Aorta (tissue), 5 donors: ENCODE measurements at regions not wholly inside any gene's neighbourhood (a gene's known extent, or its start where the extent isn't known, plus 50 kb on each side); places are given as distances from the start of the nearest gene placed in this dataset.

Experiments used
- ATAC-seq: fragments of 200-7000 bp; cut with Tn5 transposase; one replicate; pipeline ENCODE4 v1.9.1; 2022; ENCODE audit warnings: moderate library complexity; ENCODE audit not compliant: low FRiP score
- DNase-seq, 2 donors: peaks; one replicate each; pipeline ENCODE4 v3.0.0-alpha.2; 2020
- H3K27ac ChIP-seq, 2 donors: one replicate each; pipeline ENCODE4 v1.5.1; 2013; ENCODE audit warnings: low read length in 2 of 2, mild to moderate bottlenecking in 2 of 2, moderate library complexity in 2 of 2, control low read depth in 1 of 2, inconsistent platforms in 1 of 2, low read depth in 1 of 2
- H3K27me3 ChIP-seq, 2 donors: one replicate each; pipeline ENCODE4 v1.6.1; 2013; ENCODE audit warnings: control low read depth in 1 of 2, low read length in 1 of 2, mild to moderate bottlenecking in 1 of 2, moderate library complexity in 1 of 2; ENCODE audit not compliant: insufficient read depth in 2 of 2, control insufficient read depth in 1 of 2
- H3K36me3 ChIP-seq, 2 donors: one replicate each; pipeline ENCODE4 v1.6.1; 2013; ENCODE audit warnings: control low read depth in 1 of 2, low read length in 1 of 2, mild to moderate bottlenecking in 1 of 2; ENCODE audit not compliant: insufficient read depth in 2 of 2, control insufficient read depth in 1 of 2
- H3K4me1 ChIP-seq, 2 donors: one replicate each; pipeline ENCODE4 v1.6.1; 2013; ENCODE audit warnings: low read length in 2 of 2, control low read depth in 1 of 2, mild to moderate bottlenecking in 1 of 2, moderate library complexity in 1 of 2; ENCODE audit not compliant: insufficient read depth in 2 of 2, control insufficient read depth in 1 of 2
- H3K4me3 ChIP-seq, 2 donors: one replicate each; pipeline ENCODE4 v1.5.1; 2013; ENCODE audit warnings: low read length in 2 of 2, control low read depth in 1 of 2, mild to moderate bottlenecking in 1 of 2
- H3K9me3 ChIP-seq: one replicate; pipeline ENCODE4 v1.6.1; 2013; ENCODE audit warnings: mild to moderate bottlenecking, low read length; ENCODE audit not compliant: control insufficient read depth
- WGBS, 2 donors: extraction: QIAGEN DNeasy Blood & Tissue Kit; methylation state at CpG; one replicate each; pipeline ENCODE4 v1.1.7; 2013; 5-methylcytosine and 5-hydroxymethylcytosine counted together
- intact Hi-C, 2 donors: fragments of 100-400 bp; cut with DNase I; formaldehyde crosslinking; loops; one replicate each; pipeline versions ENCODE4 v1.14.2 to v1.15.0; 2022
- donor health status: healthy with polysubstance abuse.
- donor health status: Bipolar disorder and iron deficiency.
- donor health status: DM: no; HTN: no; CAD: no.
- donor health status: DM: no; HTN: no; CAD: no.
- donor health status: DM: yes; HTN: yes; CAD: no.

DNA sequence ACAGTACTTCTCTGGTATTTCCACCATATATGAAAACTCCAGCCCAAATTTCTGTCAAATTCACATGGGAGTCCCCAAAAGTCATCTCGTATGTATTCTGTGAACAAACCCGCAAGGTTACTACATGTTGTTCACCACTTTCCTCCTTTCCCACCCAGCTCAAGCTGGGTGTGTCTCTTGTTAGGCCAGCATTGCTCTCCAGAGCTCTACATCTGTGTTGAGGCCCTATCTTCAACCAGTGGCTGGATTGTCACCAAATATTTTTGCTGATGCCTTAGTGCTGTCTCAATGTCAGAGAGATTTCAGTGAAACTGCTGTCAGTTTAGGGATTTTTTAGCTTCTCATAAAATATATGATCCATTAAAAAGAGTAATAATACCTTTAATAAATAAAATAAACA, 230.9 kb downstream of the BTG1 start:
- WGBS, 2 donors: 96 to 98% methylated on average over 2 of the region's 2 CpGs
- H3K36me3 ChIP-seq: no peaks in the 10 kb centered on the region
- DNase-seq: no peak
- no peaks in the 10 kb centered on the region for H3K27me3 ChIP-seq
- H3K9me3 ChIP-seq: no peaks in the 10 kb centered on the region
- H3K27ac ChIP-seq: no peak overlapping the region
- intact Hi-C loops: no loop called here
- H3K4me1 ChIP-seq: no peaks in the 10 kb centered on the region
- ATAC-seq: no peak
- no peak overlapping the region for H3K4me3 ChIP-seq

DNA sequence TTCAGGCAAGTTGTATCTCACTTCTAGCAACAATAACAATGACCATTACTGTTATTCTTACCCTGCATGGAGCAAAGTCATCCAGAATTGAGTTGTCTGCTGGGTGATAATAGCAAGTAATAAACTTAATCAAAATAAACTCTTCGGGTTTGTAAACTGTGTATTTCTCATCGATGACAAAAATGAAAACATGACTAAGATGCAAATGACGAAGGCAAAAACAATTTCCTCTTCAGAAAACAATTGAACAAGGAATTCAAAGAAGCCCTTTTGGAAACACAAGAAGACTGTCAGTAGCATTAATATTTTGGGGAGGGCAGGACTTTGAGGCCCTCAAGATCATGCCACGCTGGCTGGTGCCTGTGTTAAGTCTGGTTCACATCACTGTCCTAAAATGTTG, 232.0 kb downstream of the BTG1 start:
- no peak for ATAC-seq
- no peak for DNase-seq
- Histone ChIP-seq H3K4me3 (no peak overlapping the region), H3K9me3 (no peaks in the 10 kb centered on the region), H3K36me3 (no peaks in the 10 kb centered on the region), H3K4me1 (no peaks in the 10 kb centered on the region), H3K27me3 (no peaks in the 10 kb centered on the region), H3K27ac (no peak overlapping the region)
- intact Hi-C loops: no loop called here
- 79 to 86% methylated on average over 4 of the region's 4 CpGs for WGBS, 2 donors

DNA sequence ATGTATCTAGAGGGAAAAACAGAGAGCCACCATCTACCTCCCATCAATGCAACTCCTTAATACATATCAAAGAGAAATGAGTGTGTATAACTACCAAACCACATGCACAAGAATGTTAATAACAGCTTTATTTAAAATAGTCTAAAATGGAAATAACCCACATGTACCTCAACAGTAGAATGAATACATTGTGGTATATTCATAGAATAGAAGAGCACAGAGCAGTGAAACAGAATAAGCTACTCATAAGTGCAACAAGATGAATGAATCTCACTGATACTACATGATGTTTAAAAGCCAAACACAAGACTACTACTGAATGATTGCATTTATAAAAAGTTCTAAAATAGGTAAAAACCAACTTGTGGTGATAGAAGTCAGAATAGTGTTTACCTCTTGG, 232.5 kb downstream of the BTG1 start:
- Histone ChIP-seq H3K9me3 (no peaks in the 10 kb centered on the region), H3K4me3 (no peak overlapping the region), H3K27me3 (no peaks in the 10 kb centered on the region), H3K27ac (no peak overlapping the region), H3K36me3 (no peaks in the 10 kb centered on the region), H3K4me1 (no peaks in the 10 kb centered on the region)
- intact Hi-C loops: no loop called here
- DNase-seq: no peak
- ATAC-seq: no peak

DNA sequence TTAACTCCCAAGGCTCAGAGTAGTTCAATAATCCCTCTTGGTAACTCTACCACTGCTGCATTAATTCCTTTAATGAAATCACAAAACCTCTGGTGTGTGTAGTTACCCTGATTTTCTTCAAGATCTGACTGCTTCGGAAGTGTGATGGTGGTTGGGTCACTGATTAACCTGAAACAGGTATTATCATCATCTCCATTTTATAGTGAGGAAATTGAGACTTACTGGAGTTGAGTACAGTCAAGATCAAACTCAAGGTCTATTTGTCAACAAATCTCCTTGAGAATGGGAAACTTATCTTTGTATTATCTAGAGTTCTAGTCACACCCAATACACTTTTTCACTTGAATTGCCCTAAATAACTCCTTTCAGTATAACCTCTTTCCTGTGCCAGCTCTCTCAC, 233.5 kb downstream of the BTG1 start:
- Histone ChIP-seq H3K27me3 (no peaks in the 10 kb centered on the region), H3K4me1 (no peaks in the 10 kb centered on the region), H3K27ac (no peak overlapping the region), H3K4me3 (no peak overlapping the region), H3K9me3 (no peaks in the 10 kb centered on the region), H3K36me3 (no peaks in the 10 kb centered on the region)
- DNase-seq (no peak), ATAC-seq (no peak)
- 94 to 97% methylated on average over 1 of the region's 1 CpG for WGBS, 2 donors
- intact Hi-C loops: no loop called here

DNA sequence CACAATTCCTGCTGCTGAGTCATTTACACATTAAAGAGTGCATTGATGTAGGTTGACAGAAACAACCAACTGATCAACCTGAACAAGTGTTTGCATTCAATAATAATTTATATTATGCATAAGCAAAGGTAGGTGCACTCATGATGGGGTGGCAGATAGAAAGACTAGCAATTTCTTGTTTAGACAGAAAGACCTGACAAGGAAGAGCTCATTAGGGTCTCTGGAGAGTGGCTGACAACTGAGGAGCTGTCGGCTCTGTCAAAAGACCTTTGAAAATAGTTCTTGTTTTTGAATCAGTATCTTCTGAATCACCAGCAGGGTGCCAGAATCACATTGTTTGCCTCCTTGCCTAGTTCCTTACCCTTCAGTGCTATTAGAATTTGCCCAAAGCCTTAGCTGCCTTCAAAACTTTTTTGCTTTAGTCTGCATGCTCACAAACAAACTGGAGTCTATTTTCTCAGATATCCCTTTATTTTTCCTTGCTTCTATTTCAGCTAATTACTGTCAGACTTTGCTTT, 234.7 kb downstream of the BTG1 start:
- Histone ChIP-seq H3K27ac (no peak overlapping the region), H3K4me1 (no peaks in the 10 kb centered on the region), H3K9me3 (no peaks in the 10 kb centered on the region), H3K4me3 (no peak overlapping the region), H3K27me3 (no peaks in the 10 kb centered on the region), H3K36me3 (no peaks in the 10 kb centered on the region)
- WGBS, 2 donors: 43 to 44% methylated on average over 1 of the region's 1 CpG
- intact Hi-C loops: no loop called here
- ATAC-seq (no peak), DNase-seq (no peak)

DNA sequence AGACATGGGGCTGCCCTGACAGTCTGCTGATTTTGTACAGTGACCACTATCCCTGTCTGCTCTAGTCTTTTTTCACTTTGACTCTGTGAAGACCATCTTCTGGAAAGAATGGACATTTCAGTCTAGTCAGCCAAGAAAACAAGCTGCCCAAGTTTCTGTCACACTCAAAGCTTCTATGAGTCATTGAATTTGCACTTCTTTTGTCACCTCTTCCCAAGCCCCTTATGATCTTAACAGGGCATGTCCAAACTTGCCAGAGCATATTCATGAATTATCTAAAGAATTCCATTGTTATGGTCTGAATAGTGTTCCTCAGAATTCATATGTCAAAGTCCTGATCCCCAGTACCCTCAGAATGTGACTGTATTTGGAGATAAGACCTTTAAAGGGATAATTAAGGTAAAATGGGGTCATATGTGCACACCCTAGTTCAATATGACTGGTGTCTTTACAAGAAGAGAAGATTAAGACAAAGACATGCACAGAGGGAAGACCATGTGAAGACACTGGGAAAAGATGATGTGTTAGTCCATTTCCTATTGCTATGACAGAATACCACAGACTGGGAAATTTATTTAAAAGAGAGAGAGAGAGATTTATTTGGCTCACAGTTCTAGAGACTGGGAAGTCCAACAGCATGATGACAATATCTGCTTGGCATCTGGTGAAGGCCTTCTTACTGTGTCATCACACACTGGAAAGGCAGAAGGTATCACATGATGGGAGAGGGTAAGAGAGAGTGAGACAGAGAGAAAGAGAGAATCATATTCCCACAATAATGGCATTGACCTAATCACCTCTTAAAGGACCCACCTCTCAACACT, 242.6 kb downstream of the BTG1 start:
- intact Hi-C loops: no loop called here
- DNase-seq (no peak), ATAC-seq (no peak)
- H3K4me3 ChIP-seq: no peak overlapping the region
- no peaks in the 10 kb centered on the region for H3K36me3 ChIP-seq
- no peaks in the 10 kb centered on the region for H3K9me3 ChIP-seq
- H3K4me1 ChIP-seq: no peaks in the 10 kb centered on the region
- H3K27me3 ChIP-seq: no peaks in the 10 kb centered on the region
- no peak overlapping the region for H3K27ac ChIP-seq

DNA sequence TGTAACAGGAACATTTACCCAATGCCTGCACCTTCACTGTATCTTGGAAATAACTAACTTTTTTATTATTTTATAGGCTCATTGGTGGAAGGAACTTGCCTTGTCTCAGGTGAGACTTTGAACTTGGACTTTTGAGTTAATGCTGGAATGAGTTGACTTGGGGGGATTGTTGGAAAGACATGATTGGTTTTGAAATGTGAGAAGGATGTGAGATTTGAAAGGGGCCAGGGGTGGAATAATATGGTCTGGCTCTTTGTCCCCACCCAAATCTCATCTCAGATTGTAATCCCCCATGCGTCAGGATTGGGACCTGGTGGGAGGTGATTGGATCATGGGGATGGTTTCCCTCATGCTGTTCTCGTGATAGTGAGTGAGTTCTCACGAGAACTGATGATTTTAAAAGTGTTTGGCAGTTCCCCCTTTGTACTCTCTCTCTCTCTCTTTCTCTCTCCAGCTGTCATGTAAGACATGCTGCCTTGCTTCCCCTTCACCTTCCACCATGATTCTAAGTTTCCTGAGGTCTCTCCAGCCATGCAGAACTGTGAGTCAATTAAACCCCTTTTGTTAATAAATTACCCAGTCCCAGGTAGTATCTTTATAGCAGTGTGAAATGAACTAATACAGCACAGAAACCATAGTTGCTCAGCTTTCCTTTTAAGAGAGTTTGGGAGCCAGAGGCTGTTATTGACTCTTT, 244.1 kb downstream of the BTG1 start:
- H3K36me3 ChIP-seq: no peaks in the 10 kb centered on the region
- no peak overlapping the region for H3K27ac ChIP-seq
- no peaks in the 10 kb centered on the region for H3K27me3 ChIP-seq
- no peaks in the 10 kb centered on the region for H3K4me1 ChIP-seq
- ATAC-seq: no peak
- no peak overlapping the region for H3K4me3 ChIP-seq
- no peak for DNase-seq
- H3K9me3 ChIP-seq: no peaks in the 10 kb centered on the region
- WGBS, 2 donors: 89 to 90% methylated on average over 3 of the region's 3 CpGs
- intact Hi-C loops: no loop called here

DNA sequence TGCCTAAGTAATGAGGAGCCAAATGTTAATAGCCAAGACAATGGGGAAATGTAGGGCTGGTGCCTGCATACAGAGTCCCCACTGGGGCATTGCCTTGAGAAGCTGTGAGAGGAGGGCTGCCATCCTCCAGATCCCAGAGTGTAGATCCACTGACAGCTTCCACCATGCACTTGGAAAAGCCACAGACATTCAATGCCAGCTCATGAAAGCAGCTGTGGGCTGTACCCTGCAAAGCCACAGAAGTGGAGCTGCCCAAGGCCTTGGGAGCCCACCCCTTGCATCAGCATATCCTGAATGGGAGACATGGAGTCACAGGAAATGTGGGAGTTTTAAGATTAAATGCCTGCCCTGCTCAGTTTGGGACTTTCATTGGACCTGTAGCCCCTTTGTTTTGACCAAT, 244.7 kb downstream of the BTG1 start:
- H3K4me3 ChIP-seq: no peak overlapping the region
- H3K36me3 ChIP-seq: no peaks in the 10 kb centered on the region
- ATAC-seq (no peak), DNase-seq (no peak)
- no peaks in the 10 kb centered on the region for H3K9me3 ChIP-seq
- H3K27ac ChIP-seq: no peak overlapping the region
- no peaks in the 10 kb centered on the region for H3K27me3 ChIP-seq
- peaks cover 0 to 3% of the 10 kb centered on the region in 2 donors for H3K4me1 ChIP-seq
- intact Hi-C loops: no loop called here

DNA sequence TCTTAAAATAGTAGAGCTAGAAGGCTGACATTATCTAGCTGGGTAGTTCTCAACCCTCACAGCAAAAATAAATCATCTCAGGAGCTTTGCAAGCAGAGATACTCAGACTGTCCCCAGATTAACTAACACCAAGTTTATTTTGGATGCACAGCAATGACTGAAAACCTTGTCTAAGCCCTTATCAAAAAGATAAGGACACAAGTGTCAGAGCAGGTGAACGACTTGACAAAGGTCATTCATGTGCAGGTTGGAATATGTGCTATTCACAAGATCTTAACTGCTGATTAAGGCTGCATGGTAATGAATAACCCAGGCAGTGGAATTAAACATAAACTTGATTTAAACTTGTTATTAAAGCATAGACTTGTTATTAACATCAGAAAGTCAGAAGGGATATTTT, 246.6 kb downstream of the BTG1 start:
- intact Hi-C loops: loop anchor here in 1 of 2 donors (5.0 kb wide), 1 partner anchor 58 kb away; no protein-coding TSS in a partner anchor
- Histone ChIP-seq H3K36me3 (no peaks in the 10 kb centered on the region), H3K27ac (no peak overlapping the region), H3K4me1 (peaks cover 0 to 3% of the 10 kb centered on the region in 2 donors), H3K27me3 (no peaks in the 10 kb centered on the region), H3K4me3 (no peak overlapping the region), H3K9me3 (no peaks in the 10 kb centered on the region)
- WGBS, 2 donors: 36 to 52% methylated on average over 1 of the region's 1 CpG
- no peak for ATAC-seq
- DNase-seq: no peak
